Fibroblast of mammary gland (primary cell): ENCODE measurements at regions not wholly inside any gene's neighbourhood (a gene's known extent, or its start where the extent isn't known, plus 50 kb on each side); places are given as distances from the start of the nearest gene placed in this dataset.

ENCODE experiments used
- DNase-seq: peaks from one replicate; pipeline ENCODE4 v3.0.0-alpha.2; 2010; ENCODE audit warnings: low read depth
- H3K4me3 ChIP-seq: 2 replicates; pipeline ENCODE4 v1.5.1; 2011; ENCODE audit warnings: low read depth, mild to moderate bottlenecking, low read length, moderate library complexity; ENCODE audit not compliant: control insufficient read depth
- TF ChIP-seq, protein P1 (sequence below): conservative IDR thresholded peaks from 2 replicates; pipeline ENCODE4 v1.5.1; 2011; ENCODE audit warnings: low read depth, low read length, inconsistent platforms; ENCODE audit not compliant: control insufficient read depth, insufficient read depth

DNA sequence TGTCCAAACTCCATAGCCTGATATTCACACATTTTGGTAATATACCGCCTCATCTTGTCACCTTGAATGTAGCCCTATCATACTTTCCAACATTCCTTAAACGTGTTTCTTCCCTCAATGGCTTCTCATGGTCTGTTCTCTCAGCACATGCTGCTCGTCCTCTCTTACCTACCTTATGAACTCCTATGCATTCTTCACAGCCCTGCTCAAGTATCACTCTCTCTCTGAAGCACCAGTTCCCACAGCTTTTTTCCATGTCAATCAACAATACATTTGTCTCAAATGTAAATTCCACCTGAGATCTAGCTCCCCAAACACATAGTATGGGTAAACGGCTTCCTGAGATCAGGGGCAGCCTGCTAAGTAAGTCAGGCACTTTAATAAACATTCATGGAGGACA is 85.2 kb upstream of the ZMIZ1 start:
- TF ChIP-seq, protein P1, sequence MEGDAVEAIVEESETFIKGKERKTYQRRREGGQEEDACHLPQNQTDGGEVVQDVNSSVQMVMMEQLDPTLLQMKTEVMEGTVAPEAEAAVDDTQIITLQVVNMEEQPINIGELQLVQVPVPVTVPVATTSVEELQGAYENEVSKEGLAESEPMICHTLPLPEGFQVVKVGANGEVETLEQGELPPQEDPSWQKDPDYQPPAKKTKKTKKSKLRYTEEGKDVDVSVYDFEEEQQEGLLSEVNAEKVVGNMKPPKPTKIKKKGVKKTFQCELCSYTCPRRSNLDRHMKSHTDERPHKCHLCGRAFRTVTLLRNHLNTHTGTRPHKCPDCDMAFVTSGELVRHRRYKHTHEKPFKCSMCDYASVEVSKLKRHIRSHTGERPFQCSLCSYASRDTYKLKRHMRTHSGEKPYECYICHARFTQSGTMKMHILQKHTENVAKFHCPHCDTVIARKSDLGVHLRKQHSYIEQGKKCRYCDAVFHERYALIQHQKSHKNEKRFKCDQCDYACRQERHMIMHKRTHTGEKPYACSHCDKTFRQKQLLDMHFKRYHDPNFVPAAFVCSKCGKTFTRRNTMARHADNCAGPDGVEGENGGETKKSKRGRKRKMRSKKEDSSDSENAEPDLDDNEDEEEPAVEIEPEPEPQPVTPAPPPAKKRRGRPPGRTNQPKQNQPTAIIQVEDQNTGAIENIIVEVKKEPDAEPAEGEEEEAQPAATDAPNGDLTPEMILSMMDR: no peak
- no peak overlapping the region for H3K4me3 ChIP-seq
- no peak for DNase-seq

DNA sequence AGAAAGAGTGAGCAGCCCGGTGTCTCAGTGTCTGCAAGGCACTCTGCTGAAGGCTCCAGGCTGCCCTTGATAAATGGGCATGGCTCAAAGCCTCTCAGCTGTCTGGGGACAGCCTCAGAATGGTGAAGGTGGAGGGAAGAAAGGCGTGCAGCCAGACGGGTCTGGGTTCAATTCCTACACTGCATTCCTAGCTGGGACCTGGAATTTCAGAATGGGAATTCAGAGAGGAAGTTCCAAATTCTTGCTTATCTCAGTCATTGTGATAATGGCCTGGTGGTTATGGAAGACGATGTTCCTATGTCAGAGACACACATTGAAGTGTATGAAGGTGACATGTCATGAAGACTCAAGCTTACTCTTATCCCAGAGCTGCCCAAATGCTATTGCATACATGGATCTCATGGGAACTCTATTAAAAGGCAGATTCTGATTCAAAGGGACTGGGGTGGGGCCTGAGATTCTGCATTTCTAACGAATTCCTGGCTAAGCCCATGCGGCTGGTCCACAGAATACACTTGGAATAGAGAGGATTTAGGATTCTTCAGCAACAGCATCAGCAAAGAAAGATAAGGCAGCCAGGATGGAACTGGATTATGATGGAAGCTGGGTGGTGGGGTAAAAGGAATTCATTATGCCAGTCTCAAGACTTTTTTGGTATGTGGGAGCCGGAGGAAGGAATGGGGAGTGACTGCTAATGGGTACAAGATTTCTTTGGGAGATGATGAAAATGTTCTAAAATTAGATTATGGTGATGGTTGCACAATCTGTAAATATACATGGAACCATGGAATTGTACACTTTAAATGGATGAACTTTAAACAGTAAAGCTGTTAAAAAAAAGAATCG is 82.6 kb upstream of the ZMIZ1 start:
- no peak overlapping the region for H3K4me3 ChIP-seq
- TF ChIP-seq, protein P1: no peak
- no peak for DNase-seq

GRCh38 chr10:78991187-78991586 is 77.6 kb upstream of the ZMIZ1 start:
- TF ChIP-seq, protein P1: no peak
- DNase-seq: peak; percentile 60
- no peak overlapping the region for H3K4me3 ChIP-seq

DNA sequence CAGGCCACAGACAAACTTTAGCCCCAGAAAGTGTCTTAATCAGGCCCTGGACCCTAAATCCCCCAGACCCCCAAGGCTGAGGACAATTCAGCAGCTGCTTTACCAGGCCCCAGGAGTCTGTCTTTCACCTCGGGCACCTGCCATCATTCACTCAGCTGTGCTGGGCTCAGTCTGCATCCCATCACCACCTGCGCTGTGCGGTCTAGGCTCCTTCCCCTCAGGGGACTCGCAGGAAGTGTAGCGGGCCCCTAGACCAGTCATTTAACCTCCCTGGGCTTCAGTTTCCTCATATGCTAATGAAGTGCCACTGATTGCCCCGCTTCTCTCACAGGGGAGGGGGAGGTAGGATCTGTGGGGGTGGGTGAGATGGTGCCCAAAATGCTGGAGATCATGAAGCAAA is 76.4 kb upstream of the ZMIZ1 start:
- DNase-seq: no peak
- H3K4me3 ChIP-seq: no peak overlapping the region
- TF ChIP-seq, protein P1: no peak

GRCh38 chr10:78993261-78993945 is 75.4 kb upstream of the ZMIZ1 start:
- DNase-seq: no peak
- TF ChIP-seq, protein P1: no peak
- H3K4me3 ChIP-seq: no peak overlapping the region

GRCh38 chr10:78995987-78996791 is 72.6 kb upstream of the ZMIZ1 start:
- H3K4me3 ChIP-seq: no peak overlapping the region
- TF ChIP-seq, protein P1: no peak
- no peak for DNase-seq
